Activated T-cell treated with anti-CD3 and anti-CD28 coated beads, Interleukin-2, amount 50 U/mL, for 72 hours (primary cell): ENCODE measurements at regions not wholly inside any gene's neighbourhood (a gene's known extent, or its start where the extent isn't known, plus 50 kb on each side); places are given as distances from the start of the nearest gene placed in this dataset.

Experiments used
- ATAC-seq, 2 donors: fragments of 150-1000 bp; cut with Tn5 transposase; replicated peaks in 1 of 2; 2 replicates each; pipeline ENCODE4 v1.10.0; 2021; ENCODE audit warnings: moderate library complexity in 2 of 2, mild to moderate bottlenecking in 1 of 2
- DNase-seq, 2 donors: peaks; one replicate each; pipeline ENCODE4 v3.0.0; 2021 to 2022; ENCODE audit warnings: mixed read lengths in 1 of 2
- H3K27ac Mint-ChIP-seq: one replicate; pipeline ENCODE4 v1.8.0; 2022; ENCODE audit warnings: mild to moderate bottlenecking, moderate library complexity, mixed read lengths
- H3K27me3 Mint-ChIP-seq: one replicate; pipeline ENCODE4 v1.8.0; 2022; ENCODE audit warnings: low read depth, mixed read lengths
- H3K36me3 Mint-ChIP-seq, 2 donors: one replicate each; pipeline ENCODE4 v1.8.0; 2022; ENCODE audit warnings: mixed read lengths in 2 of 2, mild to moderate bottlenecking in 1 of 2; ENCODE audit not compliant: insufficient read depth in 2 of 2
- H3K4me1 Mint-ChIP-seq: one replicate; pipeline ENCODE4 v1.8.0; 2022; ENCODE audit warnings: low read depth, mixed read lengths
- H3K4me3 Mint-ChIP-seq, 2 donors: one replicate each; pipeline ENCODE4 v1.8.0; 2022; ENCODE audit warnings: mild to moderate bottlenecking in 2 of 2, mixed read lengths in 2 of 2, moderate library complexity in 2 of 2
- H3K9me3 Mint-ChIP-seq, 2 donors: one replicate each; pipeline ENCODE4 v1.8.0; 2022; ENCODE audit warnings: mixed read lengths in 2 of 2

DNA sequence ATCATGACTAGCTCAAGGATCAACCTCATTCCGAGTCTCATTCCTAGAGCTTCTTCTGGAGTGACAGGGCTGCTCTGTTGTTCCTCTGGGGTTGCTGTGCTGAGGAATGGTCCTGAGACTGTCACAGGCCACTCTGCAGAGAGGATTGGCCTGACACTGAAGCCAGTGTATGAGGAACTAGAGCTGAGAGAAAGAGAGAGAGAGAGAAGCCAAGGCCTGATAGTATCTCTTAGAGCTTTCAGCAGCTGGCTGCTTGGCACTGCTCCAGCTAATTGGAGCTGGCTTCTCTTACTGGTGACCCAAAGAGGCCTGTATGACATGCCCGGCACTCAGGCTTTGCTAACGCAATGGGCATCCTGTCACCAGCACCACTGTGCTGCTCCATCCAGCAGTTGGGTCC is 73.4 kb upstream of the FLT1 start:
- Mint-ChIP-seq H3K27me3 (no peaks in the 10 kb centered on the region), H3K4me1 (no peaks in the 10 kb centered on the region), H3K9me3 (no peaks in the 10 kb centered on the region), H3K27ac (no peak overlapping the region), H3K4me3 (no peak overlapping the region), H3K36me3 (no peaks in the 10 kb centered on the region)
- no peak for ATAC-seq
- DNase-seq: no peak

DNA sequence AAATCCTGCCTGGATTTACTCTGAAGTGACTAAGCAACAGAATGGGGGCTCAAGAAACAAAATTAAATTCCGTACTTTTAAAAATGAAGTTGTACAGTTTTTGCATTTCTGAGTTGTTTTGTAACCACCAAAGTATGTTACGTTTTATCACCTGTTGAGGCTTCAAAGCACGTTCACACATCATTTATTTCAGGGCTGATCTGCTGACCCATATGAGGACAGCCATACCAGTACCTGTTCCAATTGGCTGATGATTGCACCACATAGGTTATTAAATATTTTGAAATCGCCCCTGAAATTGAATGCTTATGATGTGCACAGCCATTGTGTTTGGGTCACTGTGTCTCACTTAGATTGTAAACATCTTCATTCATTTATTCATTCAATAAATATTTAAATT is 72.0 kb upstream of the FLT1 start:
- H3K9me3 Mint-ChIP-seq: no peaks in the 10 kb centered on the region
- no peak for ATAC-seq
- DNase-seq: no peak
- H3K27me3 Mint-ChIP-seq: no peaks in the 10 kb centered on the region
- no peaks in the 10 kb centered on the region for H3K36me3 Mint-ChIP-seq
- no peak overlapping the region for H3K27ac Mint-ChIP-seq
- H3K4me3 Mint-ChIP-seq: no peak overlapping the region
- no peaks in the 10 kb centered on the region for H3K4me1 Mint-ChIP-seq

DNA sequence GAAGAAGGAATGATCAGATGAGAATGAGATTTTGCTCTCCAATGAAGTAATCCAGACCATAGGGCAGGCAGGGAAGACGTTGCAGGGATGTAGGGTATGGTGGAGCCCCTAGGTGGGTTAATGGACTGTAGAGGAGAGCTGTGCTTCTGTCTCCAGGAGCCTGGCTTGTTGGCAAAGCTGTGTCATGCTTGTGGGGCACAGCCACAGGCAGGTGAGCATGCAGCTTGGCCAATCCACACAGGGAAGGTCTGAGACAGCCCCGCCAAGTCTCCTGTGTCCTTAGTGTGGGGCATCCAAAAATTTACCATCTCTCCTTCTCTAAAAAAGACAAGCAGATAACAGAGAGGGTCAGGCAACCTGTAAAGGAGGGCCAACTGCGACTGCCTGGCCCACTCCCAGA is 71.4 kb upstream of the FLT1 start:
- Mint-ChIP-seq H3K4me3 (no peak overlapping the region), H3K4me1 (no peaks in the 10 kb centered on the region), H3K9me3 (no peaks in the 10 kb centered on the region), H3K27me3 (no peaks in the 10 kb centered on the region), H3K36me3 (no peaks in the 10 kb centered on the region), H3K27ac (no peak overlapping the region)
- no peak for ATAC-seq
- DNase-seq: no peak

DNA sequence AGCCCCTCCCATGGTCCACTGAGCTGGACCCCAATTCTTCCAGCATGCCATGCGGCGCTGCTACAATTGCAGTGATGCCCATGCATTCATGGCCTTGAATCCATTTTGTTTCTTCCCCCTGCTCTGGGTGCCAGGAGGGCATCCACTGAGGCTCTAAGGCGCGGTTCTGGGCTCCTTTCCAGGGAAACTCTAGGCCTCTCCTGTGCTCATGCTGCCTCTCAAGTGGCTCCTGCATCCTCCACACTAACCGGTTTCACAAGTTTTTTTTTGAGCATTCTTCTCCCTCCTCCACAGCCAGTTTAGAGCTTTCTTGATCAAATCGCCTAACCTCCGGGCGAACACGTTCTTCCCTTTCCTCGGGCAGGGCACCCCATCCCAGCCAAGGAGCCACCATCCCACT is 69.1 kb upstream of the FLT1 start:
- H3K27ac Mint-ChIP-seq: no peak overlapping the region
- H3K27me3 Mint-ChIP-seq: no peaks in the 10 kb centered on the region
- no peak for ATAC-seq
- H3K36me3 Mint-ChIP-seq: no peaks in the 10 kb centered on the region
- no peaks in the 10 kb centered on the region for H3K9me3 Mint-ChIP-seq
- DNase-seq: no peak
- no peaks in the 10 kb centered on the region for H3K4me1 Mint-ChIP-seq
- no peak overlapping the region for H3K4me3 Mint-ChIP-seq

DNA sequence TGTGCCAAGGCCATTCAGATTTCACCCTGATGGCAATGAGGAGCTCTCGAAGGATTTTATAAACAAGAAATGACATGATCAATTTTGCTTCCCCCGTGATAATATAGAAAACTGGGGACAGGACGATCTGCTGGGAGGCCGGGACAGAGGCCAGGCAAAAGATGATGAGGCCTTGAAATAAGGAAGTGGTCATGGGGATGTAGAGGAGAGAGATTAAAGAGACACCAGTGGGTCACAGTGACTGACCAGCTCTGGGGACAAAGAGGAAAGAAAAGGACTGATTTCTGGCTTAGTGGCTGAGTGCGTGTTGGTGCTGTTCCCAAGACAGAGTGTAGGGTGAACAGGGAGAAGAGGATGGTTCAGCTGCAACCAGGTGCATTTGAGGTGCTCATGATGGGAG is 68.7 kb upstream of the FLT1 start:
- ATAC-seq (no peak), DNase-seq (no peak)
- no peaks in the 10 kb centered on the region for H3K4me1 Mint-ChIP-seq
- no peak overlapping the region for H3K27ac Mint-ChIP-seq
- no peak overlapping the region for H3K4me3 Mint-ChIP-seq
- no peaks in the 10 kb centered on the region for H3K9me3 Mint-ChIP-seq
- no peaks in the 10 kb centered on the region for H3K36me3 Mint-ChIP-seq
- H3K27me3 Mint-ChIP-seq: no peaks in the 10 kb centered on the region

DNA sequence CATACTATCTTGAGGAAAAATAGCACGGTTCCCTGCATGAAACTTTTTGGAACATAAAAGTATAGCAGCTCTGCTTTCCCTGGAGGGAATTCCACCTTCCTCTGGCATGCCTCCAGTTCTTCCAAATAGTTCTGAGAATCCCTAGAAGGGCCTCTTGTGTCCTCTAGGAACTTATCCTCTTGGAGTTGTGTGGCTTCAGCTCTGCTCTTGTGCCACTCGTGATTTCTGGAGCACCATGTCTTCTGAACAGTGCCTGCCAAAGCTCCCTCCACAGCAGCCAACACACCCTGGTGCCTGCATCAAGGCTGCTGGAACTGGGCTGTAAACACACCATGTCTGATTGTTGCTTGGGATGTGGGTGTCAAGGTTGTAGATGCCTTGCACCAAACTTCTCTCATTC is 65.7 kb upstream of the FLT1 start:
- no peaks in the 10 kb centered on the region for H3K9me3 Mint-ChIP-seq
- H3K27me3 Mint-ChIP-seq: no peaks in the 10 kb centered on the region
- H3K4me3 Mint-ChIP-seq: no peak overlapping the region
- H3K36me3 Mint-ChIP-seq: no peaks in the 10 kb centered on the region
- H3K4me1 Mint-ChIP-seq: no peaks in the 10 kb centered on the region
- no peak for DNase-seq
- ATAC-seq: no peak
- H3K27ac Mint-ChIP-seq: no peak overlapping the region

DNA sequence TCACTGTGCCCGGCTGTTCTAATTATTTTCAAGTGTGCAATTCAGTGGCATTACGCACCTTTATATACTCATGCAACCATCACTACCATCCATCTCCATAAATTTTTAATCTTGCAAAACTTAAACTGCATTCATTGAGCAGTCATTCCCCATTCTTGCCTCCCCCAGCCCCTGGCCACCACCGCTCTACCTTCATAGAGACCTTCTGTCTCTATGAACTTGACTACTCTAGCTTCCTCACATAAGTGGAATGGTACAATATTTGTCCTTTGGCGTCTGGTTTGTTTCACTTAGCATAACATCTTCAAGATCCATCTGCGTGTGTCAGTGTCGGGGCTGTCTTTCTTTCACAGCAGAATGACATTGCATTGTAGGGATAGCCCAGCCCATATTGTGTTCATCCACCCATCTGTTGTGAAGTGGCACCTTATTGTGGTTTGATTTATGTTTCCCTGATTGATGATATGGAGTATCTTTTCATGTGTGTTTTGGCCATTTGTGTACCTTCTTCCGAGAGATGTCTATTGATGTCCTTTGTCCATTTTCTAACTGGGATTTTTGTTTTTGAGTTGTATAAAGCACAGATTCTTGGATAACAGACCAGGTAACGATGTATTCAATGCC is 64.8 kb upstream of the FLT1 start:
- no peak overlapping the region for H3K4me3 Mint-ChIP-seq

DNA sequence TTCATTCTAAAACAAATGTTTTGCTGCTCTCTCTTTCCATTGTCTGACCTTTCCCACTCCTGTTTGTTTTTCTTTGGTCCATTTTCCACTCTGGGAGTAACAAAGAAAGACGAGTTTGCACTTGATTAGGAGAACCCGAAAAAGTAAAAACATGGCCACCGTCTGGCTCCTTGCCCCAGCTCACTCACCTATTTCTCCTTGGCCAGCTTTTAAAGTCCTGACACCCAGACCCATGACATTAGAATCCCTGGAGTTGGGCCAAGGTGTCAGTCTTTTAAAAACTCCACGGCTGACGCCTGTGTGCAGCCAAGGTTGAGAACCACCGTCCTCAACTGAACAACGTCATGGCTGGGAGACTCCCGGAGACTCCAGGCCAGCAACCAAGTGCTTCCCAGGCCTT is 63.6 kb upstream of the FLT1 start:
- Mint-ChIP-seq H3K36me3 (no peaks in the 10 kb centered on the region), H3K9me3 (no peaks in the 10 kb centered on the region), H3K27ac (no peak overlapping the region), H3K27me3 (no peaks in the 10 kb centered on the region), H3K4me3 (no peak overlapping the region), H3K4me1 (no peaks in the 10 kb centered on the region)
- ATAC-seq (no peak), DNase-seq (no peak)

More for the DNA sequence above, 64.8 kb upstream of the FLT1 start:
- Mint-ChIP-seq H3K4me1 (no peaks in the 10 kb centered on the region), H3K27ac (no peak overlapping the region), H3K9me3 (no peaks in the 10 kb centered on the region), H3K36me3 (no peaks in the 10 kb centered on the region), H3K27me3 (no peaks in the 10 kb centered on the region)
- DNase-seq (no peak), ATAC-seq (no peak)

DNA sequence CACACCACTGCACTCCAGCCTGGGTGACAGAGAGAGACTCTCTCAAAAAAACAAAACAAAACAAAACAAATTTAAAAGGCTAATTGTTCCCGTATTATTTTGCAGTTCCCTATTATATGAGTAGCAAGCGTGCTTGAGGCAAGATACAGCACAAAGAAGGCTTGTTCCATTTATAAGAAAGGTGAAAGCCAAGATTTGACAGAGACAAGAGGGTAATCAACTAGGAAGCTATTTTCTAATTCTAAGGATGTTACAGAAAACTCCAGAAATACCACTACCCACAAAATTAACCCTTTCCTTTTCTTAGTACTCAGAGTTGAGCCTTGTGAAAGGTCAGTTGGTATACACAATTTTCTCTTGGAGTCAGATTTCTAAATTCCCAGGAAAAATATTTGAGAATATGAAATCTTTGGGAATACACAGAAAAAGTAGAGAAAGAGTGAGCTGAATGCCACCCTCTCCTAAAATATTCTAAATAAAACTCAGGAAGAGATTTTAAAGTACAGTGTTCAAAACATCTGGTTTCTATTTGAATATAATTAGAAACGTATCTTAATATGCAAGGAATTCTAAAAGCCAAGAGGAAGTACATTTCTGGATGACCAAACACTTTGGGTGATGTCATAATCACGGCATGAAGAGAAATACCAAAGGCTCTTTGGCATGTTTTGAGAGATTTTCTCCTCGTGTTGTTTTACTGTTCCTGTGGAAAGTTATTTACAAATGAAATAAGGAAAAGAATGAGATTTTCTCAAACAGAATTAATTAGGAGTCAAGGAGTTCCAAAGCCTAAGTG is 63.0 kb upstream of the FLT1 start:
- no peak for DNase-seq
- ATAC-seq: no peak
- H3K36me3 Mint-ChIP-seq: no peaks in the 10 kb centered on the region
- H3K27me3 Mint-ChIP-seq: no peaks in the 10 kb centered on the region
- H3K4me3 Mint-ChIP-seq: no peak overlapping the region
- no peaks in the 10 kb centered on the region for H3K9me3 Mint-ChIP-seq
- peaks cover 1% of the 10 kb centered on the region for H3K4me1 Mint-ChIP-seq
- no peak overlapping the region for H3K27ac Mint-ChIP-seq

DNA sequence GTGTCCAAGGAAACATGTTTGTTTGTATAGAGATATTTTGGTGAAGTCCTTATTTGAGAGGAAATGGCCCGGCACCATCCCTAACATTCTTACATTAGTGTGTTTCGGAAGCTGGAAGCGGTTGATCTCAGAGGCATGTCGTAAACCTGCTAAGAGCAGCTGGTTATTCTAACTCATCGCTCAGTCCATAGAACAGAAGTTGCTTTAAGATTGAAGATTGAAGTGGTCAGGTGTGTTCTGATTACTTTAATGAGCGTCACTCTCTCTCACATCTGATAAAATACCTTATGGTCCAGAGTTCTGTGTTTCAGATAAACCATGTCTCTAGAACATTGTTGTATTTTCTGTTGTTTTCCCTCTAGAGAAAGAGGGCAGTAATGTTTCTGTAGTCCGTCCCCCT is 60.2 kb upstream of the FLT1 start:
- H3K36me3 Mint-ChIP-seq: no peaks in the 10 kb centered on the region
- no peak overlapping the region for H3K27ac Mint-ChIP-seq
- no peak for DNase-seq
- no peaks in the 10 kb centered on the region for H3K9me3 Mint-ChIP-seq
- no peak overlapping the region for H3K4me3 Mint-ChIP-seq
- H3K27me3 Mint-ChIP-seq: no peaks in the 10 kb centered on the region
- peaks cover 24% of the 10 kb centered on the region for H3K4me1 Mint-ChIP-seq
- no peak for ATAC-seq

DNA sequence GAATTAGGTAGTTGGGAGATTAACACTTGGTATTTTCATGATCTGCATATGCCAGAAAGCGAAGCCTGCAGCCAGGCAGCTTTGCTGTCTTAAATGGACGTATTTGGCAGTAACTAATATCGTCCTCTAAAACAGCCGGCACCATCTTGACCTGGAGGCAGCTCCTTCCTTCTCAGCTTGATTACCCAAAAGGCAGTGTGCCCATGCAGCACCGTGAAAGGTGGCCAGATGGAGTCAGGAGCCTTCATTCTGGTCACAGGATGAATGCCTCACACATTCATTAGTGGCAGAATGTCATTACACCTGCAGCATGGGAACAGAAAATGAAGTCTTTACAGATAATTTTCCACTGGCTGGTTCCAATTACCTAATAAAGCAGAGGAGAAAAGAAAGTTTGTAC is 59.0 kb upstream of the FLT1 start:
- no peak for DNase-seq
- H3K4me1 Mint-ChIP-seq: peaks cover 29% of the 10 kb centered on the region
- no peak overlapping the region for H3K4me3 Mint-ChIP-seq
- no peak for ATAC-seq
- H3K27ac Mint-ChIP-seq: no peak overlapping the region
- peaks cover 3 to 4% of the 10 kb centered on the region in 2 donors for H3K36me3 Mint-ChIP-seq
- H3K27me3 Mint-ChIP-seq: no peaks in the 10 kb centered on the region
- H3K9me3 Mint-ChIP-seq: peaks cover 0 to 2% of the 10 kb centered on the region in 2 donors

DNA sequence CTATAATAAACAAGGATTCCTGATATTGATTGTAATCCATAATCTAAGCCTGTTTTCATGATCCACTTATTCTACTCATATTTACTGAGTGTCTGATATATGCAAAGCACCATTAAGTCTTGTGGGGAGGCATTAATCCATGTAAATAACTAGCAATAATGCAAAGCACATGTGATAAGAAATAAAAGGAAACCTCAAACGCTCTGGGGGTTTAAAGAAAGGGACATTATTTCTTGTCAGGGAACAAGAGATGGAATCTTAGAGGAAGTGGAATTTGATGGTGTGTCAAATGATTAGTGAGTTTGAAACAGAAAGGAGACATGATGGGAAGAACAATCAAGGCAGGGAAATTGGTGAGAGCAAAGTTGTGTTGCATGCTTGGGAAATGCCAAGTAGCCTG is 57.4 kb upstream of the FLT1 start:
- Mint-ChIP-seq H3K27me3 (peaks cover 7% of the 10 kb centered on the region), H3K4me3 (no peak overlapping the region), H3K27ac (no peak overlapping the region), H3K36me3 (peaks cover 3 to 4% of the 10 kb centered on the region in 2 donors), H3K4me1 (peaks cover 30% of the 10 kb centered on the region), H3K9me3 (peaks cover 0 to 2% of the 10 kb centered on the region in 2 donors)
- ATAC-seq (no peak), DNase-seq (no peak)

DNA sequence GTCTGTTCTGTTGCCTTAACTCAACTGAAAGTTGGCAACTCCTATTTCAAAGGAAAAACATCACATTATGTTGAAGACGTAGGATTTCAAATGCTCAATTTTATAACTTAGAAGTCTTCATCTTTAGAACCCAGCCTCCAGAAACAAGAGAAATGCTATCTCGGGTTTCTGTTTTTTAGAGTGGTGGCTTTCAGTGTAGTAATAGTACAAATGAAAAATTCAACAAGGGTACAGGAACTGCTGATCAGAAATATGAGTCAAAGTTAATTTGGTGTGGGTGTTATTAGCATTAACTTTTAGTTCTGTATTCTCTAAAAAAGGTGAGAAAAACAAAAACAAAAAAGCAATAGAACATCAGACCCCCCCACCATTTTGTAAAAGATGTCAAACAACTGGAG is 56.6 kb upstream of the FLT1 start:
- Mint-ChIP-seq H3K36me3 (peaks cover 3 to 4% of the 10 kb centered on the region in 2 donors), H3K9me3 (peaks cover 0 to 2% of the 10 kb centered on the region in 2 donors), H3K27ac (peak overlapping the region; percentile 89), H3K27me3 (peaks cover 8% of the 10 kb centered on the region), H3K4me3 (peak overlapping the region in 1 of 2 donors; percentile 62), H3K4me1 (peaks cover 30% of the 10 kb centered on the region)
- DNase-seq (no peak), ATAC-seq (peak; percentile 39 to 43)
